ENCODE measurements at regions not wholly inside any gene's neighbourhood (a gene's known extent, or its start where the extent isn't known, plus 50 kb on each side); places are given as distances from the start of the nearest gene placed in this dataset.

- no peak for TF ChIP-seq CTCF (IDR thresholded peaks at IDR 0.05)
- no peak for TF ChIP-seq POLR2A (IDR thresholded peaks at IDR 0.05)
- intact Hi-C loops (cut with DNase I; ENCODE audit: low total_unique reads) = no loop called here
These were observed 187.2 kb upstream of the ZNF462 start for GRCh38 chr9:106675780-106676179.

GRCh38 chr9:106677374-106677773 lies 185.6 kb upstream of the ZNF462 start:
- no peak for TF ChIP-seq CTCF (IDR thresholded peaks at IDR 0.05)
- TF ChIP-seq POLR2A (IDR thresholded peaks at IDR 0.05) = no peak

More at GRCh38 chr9:106675780-106676179, 187.2 kb upstream of the ZNF462 start:
- Histone ChIP-seq H3K4me1 (no peaks in the 10 kb centered on the region), H3K36me3 (no peaks in the 10 kb centered on the region), H3K4me3 (no peak overlapping the region), H3K9me3 (no peaks in the 10 kb centered on the region), H3K27me3 (no peaks in the 10 kb centered on the region), H3K27ac (no peak overlapping the region)
- DNase-seq = no peak

GRCh38 chr9:106677830-106678229 lies 185.1 kb upstream of the ZNF462 start:
- H3K9me3 ChIP-seq = no peaks in the 10 kb centered on the region
- no peak for DNase-seq
- TF ChIP-seq POLR2A (IDR thresholded peaks at IDR 0.05) = no peak
- TF ChIP-seq CTCF (IDR thresholded peaks at IDR 0.05) = no peak
- no peak overlapping the region for H3K4me3 ChIP-seq
- no peaks in the 10 kb centered on the region for H3K4me1 ChIP-seq
- H3K27me3 ChIP-seq = no peaks in the 10 kb centered on the region
- intact Hi-C loops (cut with DNase I; ENCODE audit: low total_unique reads) = no loop called here
- H3K27ac ChIP-seq = no peak overlapping the region
- H3K36me3 ChIP-seq = no peaks in the 10 kb centered on the region

More at GRCh38 chr9:106677374-106677773, 185.6 kb upstream of the ZNF462 start:
- Histone ChIP-seq H3K27ac (no peak overlapping the region), H3K9me3 (no peaks in the 10 kb centered on the region), H3K36me3 (no peaks in the 10 kb centered on the region), H3K27me3 (no peaks in the 10 kb centered on the region), H3K4me1 (no peaks in the 10 kb centered on the region), H3K4me3 (no peak overlapping the region)
- no peak for DNase-seq
- intact Hi-C loops (cut with DNase I; ENCODE audit: low total_unique reads) = no loop called here

- DNase-seq = no peak
These were observed 184.7 kb upstream of the ZNF462 start for GRCh38 chr9:106678273-106678672.

GRCh38 chr9:106682420-106682819 lies 180.5 kb upstream of the ZNF462 start:
- Histone ChIP-seq H3K27me3 (no peaks in the 10 kb centered on the region), H3K27ac (no peak overlapping the region), H3K4me3 (no peak overlapping the region), H3K9me3 (no peaks in the 10 kb centered on the region), H3K36me3 (no peaks in the 10 kb centered on the region), H3K4me1 (no peaks in the 10 kb centered on the region)
- intact Hi-C loops (cut with DNase I; ENCODE audit: low total_unique reads) = no loop called here
- DNase-seq = no peak
- TF ChIP-seq POLR2A (IDR thresholded peaks at IDR 0.05) (no peak), CTCF (IDR thresholded peaks at IDR 0.05) (no peak)

More at GRCh38 chr9:106678273-106678672, 184.7 kb upstream of the ZNF462 start:
- Histone ChIP-seq H3K36me3 (no peaks in the 10 kb centered on the region), H3K4me3 (no peak overlapping the region), H3K27me3 (no peaks in the 10 kb centered on the region), H3K9me3 (no peaks in the 10 kb centered on the region), H3K4me1 (no peaks in the 10 kb centered on the region), H3K27ac (no peak overlapping the region)
- intact Hi-C loops (cut with DNase I; ENCODE audit: low total_unique reads) = no loop called here
- TF ChIP-seq CTCF (IDR thresholded peaks at IDR 0.05) (no peak), POLR2A (IDR thresholded peaks at IDR 0.05) (no peak)

All from uterus (tissue), 3 donors.